ENCODE measurements at regions not wholly inside any gene's neighbourhood (a gene's known extent, or its start where the extent isn't known, plus 50 kb on each side); places are given as distances from the start of the nearest gene placed in this dataset.

DNA sequence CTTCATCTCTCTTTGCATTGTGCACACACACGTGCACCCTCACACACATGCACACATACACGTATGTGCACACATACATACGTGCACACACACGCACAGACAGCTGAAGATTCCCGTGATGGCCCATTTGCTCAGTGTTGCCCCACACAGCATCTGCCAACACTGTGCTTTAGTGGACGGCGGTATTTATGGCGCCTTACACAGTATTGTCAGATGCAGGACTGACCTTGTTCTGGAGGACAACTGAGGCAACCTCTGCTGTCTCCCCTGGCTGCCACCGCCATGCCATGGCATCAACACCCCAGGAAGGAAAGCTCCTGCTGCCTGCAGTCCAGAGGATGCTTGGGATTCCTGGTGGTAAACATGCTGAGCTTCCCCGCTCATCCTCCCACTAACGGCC, 316.4 kb downstream of the TEX29 start:
- TF ChIP-seq CTCF (IDR thresholded peaks at IDR 0.05): no peak

DNA sequence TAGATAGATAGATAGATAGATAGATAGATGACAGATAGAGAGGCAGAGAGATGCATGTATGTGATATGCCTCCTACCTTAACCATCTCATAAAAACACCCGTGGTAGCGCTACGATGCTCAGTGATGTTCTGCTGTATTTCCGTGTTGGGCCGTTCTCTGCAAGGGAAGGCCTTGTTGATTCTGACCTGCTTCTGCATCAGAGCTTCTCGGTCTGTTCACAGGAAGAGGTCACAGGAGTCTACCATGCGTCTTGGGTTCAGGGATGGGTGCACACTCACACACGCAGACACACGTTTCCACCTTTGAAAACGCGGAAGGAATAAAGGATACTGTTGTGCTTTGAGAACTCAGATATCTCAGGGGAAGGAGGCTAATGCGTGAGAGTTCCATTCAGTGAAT, 316.9 kb downstream of the TEX29 start:
- no peak for TF ChIP-seq CTCF (IDR thresholded peaks at IDR 0.05)

GRCh38 chr13:111638233-111638632, 317.8 kb downstream of the TEX29 start:
- no peak for TF ChIP-seq CTCF (IDR thresholded peaks at IDR 0.05)

- TF ChIP-seq CTCF (IDR thresholded peaks at IDR 0.05): no peak
These were observed 318.8 kb downstream of the TEX29 start for GRCh38 chr13:111639196-111639705.

GRCh38 chr13:111640006-111640405, 319.6 kb downstream of the TEX29 start:
- no peak for TF ChIP-seq CTCF (IDR thresholded peaks at IDR 0.05)

- no peak for TF ChIP-seq CTCF (IDR thresholded peaks at IDR 0.05)
These were observed 320.0 kb downstream of the TEX29 start for GRCh38 chr13:111640476-111640875.

DNA sequence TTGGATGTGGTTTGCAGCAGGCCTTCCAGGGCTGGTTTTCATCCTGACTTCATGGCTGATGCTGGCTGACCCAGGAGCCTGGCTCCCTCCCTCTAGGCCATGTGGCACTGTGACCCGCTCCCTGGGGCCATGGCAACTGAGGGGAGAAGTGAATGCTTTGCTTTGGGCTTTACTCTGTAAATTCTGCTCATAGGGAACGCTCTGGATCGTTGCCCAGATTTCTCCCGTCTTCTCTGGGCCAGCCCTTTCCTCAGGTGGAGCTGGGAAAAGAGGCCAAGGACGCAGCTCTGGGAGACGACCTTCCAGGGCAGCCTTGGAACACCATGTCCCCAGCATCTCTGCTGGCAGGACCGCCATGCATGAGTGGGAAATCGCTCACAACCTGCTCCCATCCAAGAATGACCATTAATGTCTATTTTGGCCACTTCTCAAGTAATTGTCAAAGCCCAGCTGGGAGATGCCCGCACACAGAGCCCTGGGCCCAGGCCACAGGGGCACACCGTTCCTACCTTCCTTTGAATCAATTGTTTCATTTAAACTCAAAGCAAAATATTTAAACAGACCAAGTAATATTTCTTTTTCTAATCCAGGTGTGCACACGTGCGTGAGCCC, 321.8 kb downstream of the TEX29 start:
- TF ChIP-seq CTCF (IDR thresholded peaks at IDR 0.05): no peak

GRCh38 chr13:111644750-111645149, 324.3 kb downstream of the TEX29 start:
- no peak for TF ChIP-seq CTCF (IDR thresholded peaks at IDR 0.05)
